ENCODE measurements at regions not wholly inside any gene's neighbourhood (a gene's known extent, or its start where the extent isn't known, plus 50 kb on each side); places are given as distances from the start of the nearest gene placed in this dataset.

- DNase-seq (ENCODE audit: low spot score in 2 of 2) = no peak
- WGBS, 2 donors = 67 to 70% methylated on average over 3 of the region's 3 CpGs
- no peak for TF ChIP-seq POLR2A (IDR thresholded peaks at IDR 0.05)
- TF ChIP-seq CTCF (IDR thresholded peaks at IDR 0.05) = no peak
- intact Hi-C loops (cut with DNase I; ENCODE audit: low total_unique reads) = no loop called here
- H3K4me3 ChIP-seq (ENCODE audit: low read depth, poor library complexity, severe bottlenecking) = no peak overlapping the region
Observed at GRCh38 chr2:235286622-235287374, 207.0 kb upstream of the AGAP1 start.

GRCh38 chr2:235287375-235287733 is 206.5 kb upstream of the AGAP1 start:
- DNase-seq (ENCODE audit: low spot score in 2 of 2) = no peak
- WGBS, 2 donors = 59 to 60% methylated on average over 6 of the region's 6 CpGs
- intact Hi-C loops (cut with DNase I; ENCODE audit: low total_unique reads) = no loop called here
- H3K4me3 ChIP-seq (ENCODE audit: low read depth, poor library complexity, severe bottlenecking) = no peak overlapping the region
- TF ChIP-seq POLR2A (IDR thresholded peaks at IDR 0.05) (no peak), CTCF (IDR thresholded peaks at IDR 0.05) (no peak)

- no peak for DNase-seq (ENCODE audit: low spot score in 2 of 2)
- 66 to 72% methylated on average over 4 of the region's 4 CpGs for whole genome bisulfite sequencing, 2 donors
- TF ChIP-seq CTCF (IDR thresholded peaks at IDR 0.05) = no peak
- no peak for TF ChIP-seq POLR2A (IDR thresholded peaks at IDR 0.05)
- intact Hi-C loops (cut with DNase I; ENCODE audit: low total_unique reads) = no loop called here
- H3K4me3 ChIP-seq (ENCODE audit: low read depth, poor library complexity, severe bottlenecking) = no peak overlapping the region
Observed at GRCh38 chr2:235291461-235291860, 202.4 kb upstream of the AGAP1 start.

GRCh38 chr2:235293061-235293460 is 200.8 kb upstream of the AGAP1 start:
- 86% methylated on average over 8 of the region's 8 CpGs for WGBS, 2 donors

GRCh38 chr2:235295831-235296230 is 198.0 kb upstream of the AGAP1 start:
- no peak for DNase-seq (ENCODE audit: low spot score in 2 of 2)
- WGBS, 2 donors = 86 to 89% methylated on average over 4 of the region's 4 CpGs
- TF ChIP-seq POLR2A (IDR thresholded peaks at IDR 0.05) = no peak
- TF ChIP-seq CTCF (IDR thresholded peaks at IDR 0.05) = no peak
- intact Hi-C loops (cut with DNase I; ENCODE audit: low total_unique reads) = loop anchor here (5.0 kb wide), 1 partner anchor 1914 kb away; no protein-coding TSS in a partner anchor
- no peak overlapping the region for H3K4me3 ChIP-seq (ENCODE audit: low read depth, poor library complexity, severe bottlenecking)

More at GRCh38 chr2:235293061-235293460, 200.8 kb upstream of the AGAP1 start:
- no peak overlapping the region for H3K4me3 ChIP-seq (ENCODE audit: low read depth, poor library complexity, severe bottlenecking)
- no peak for DNase-seq (ENCODE audit: low spot score in 2 of 2)
- TF ChIP-seq CTCF (IDR thresholded peaks at IDR 0.05) = no peak
- no peak for TF ChIP-seq POLR2A (IDR thresholded peaks at IDR 0.05)
- intact Hi-C loops (cut with DNase I; ENCODE audit: low total_unique reads) = no loop called here
